ENCODE measurements at regions not wholly inside any gene's neighbourhood (a gene's known extent, or its start where the extent isn't known, plus 50 kb on each side); places are given as distances from the start of the nearest gene placed in this dataset.

- TF ChIP-seq EZH2phosphoT487 (IDR thresholded peaks at IDR 0.05; ENCODE audit: borderline replicate concordance, low read depth, low read length) (no peak), CTCF (conservative IDR thresholded peaks at IDR 0.05; ENCODE audit: low read length) (no peak)
Observed at GRCh38 chr6:4632421-4632820, 143.8 kb upstream of the CDYL start.
